Ovary (tissue), 7 donors: ENCODE measurements at regions not wholly inside any gene's neighbourhood (a gene's known extent, or its start where the extent isn't known, plus 50 kb on each side); places are given as distances from the start of the nearest gene placed in this dataset.

Source experiments
- DNase-seq, 5 donors: peaks; one replicate each; pipeline ENCODE4 v3.0.0-alpha.2; 2019 to 2020
- H3K27ac ChIP-seq, 2 donors: fragments of 200-600 bp; one replicate each; pipeline versions ENCODE4 v1.5.1 to v1.8.0; 2019 to 2022
- H3K27me3 ChIP-seq: fragments of 200-600 bp; one replicate; pipeline ENCODE4 v1.8.0; 2022
- H3K36me3 ChIP-seq: fragments of 200-600 bp; sonication (generic); one replicate; pipeline ENCODE4 v1.5.1; 2019
- H3K4me1 ChIP-seq: one replicate; pipeline ENCODE4 v1.8.1; 2013; ENCODE audit warnings: mild to moderate bottlenecking, moderate library complexity; ENCODE audit not compliant: insufficient read depth
- H3K4me3 ChIP-seq: fragments of 200-600 bp; sonication (generic); one replicate; pipeline ENCODE4 v1.5.1; 2017
- H3K9me3 ChIP-seq, 2 donors: fragments of 200-600 bp in 1 of 2; sonication (generic) in 1 of 2; one replicate each; pipeline versions ENCODE4 v1.5.1 to v1.8.1; 2013 to 2019; ENCODE audit warnings: mild to moderate bottlenecking in 1 of 2, moderate library complexity in 1 of 2
- EP300 ChIP-seq: sonication (generic); formaldehyde crosslinking; IDR thresholded peaks from one replicate; pipeline ENCODE4 v1.6.1; 2017; ENCODE audit warnings: antibody characterized with exemption
- POLR2A ChIP-seq: fragments of 450-650 bp; IDR thresholded peaks from one replicate; pipeline ENCODE4 v1.6.1; 2017; ENCODE audit warnings: antibody characterized with exemption, mild to moderate bottlenecking, moderate library complexity
- WGBS, 3 donors: extraction: QIAGEN DNeasy Blood & Tissue Kit in 1 of 3; methylation state at CpG; one replicate each; pipeline versions ENCODE4 v1.1.5 to v1.1.7; 2013 to 2017; 5-methylcytosine and 5-hydroxymethylcytosine counted together
- intact Hi-C, 4 donors: fragments of 100-400 bp; cut with DNase I; formaldehyde crosslinking; loops; one replicate each; pipeline versions ENCODE4 v1.11.0 to v1.15.1; 2022 to 2023
- TF ChIP-seq, protein P1 (sequence below), 3 donors: fragments of 450-650 bp in 2 of 3; fragments of 200-600 bp in 1 of 3; IDR thresholded peaks; one replicate each; pipeline versions ENCODE4 v1.5.1 to v1.8.0; 2016 to 2022; ENCODE audit warnings: antibody characterized with exemption in 3 of 3, mild to moderate bottlenecking in 1 of 3
- donor health status: DM: no; HTN: no; CAD: no; lungs with moderate emphysema.
- donor health status: DM: no; HTN: no; CAD: no.
- donor health status: Bipolar disorder and iron deficiency.
- donor health status: DM: no; HTN: no; CAD: no.
- donor health status: DM: yes; HTN: yes; CAD: no.

DNA sequence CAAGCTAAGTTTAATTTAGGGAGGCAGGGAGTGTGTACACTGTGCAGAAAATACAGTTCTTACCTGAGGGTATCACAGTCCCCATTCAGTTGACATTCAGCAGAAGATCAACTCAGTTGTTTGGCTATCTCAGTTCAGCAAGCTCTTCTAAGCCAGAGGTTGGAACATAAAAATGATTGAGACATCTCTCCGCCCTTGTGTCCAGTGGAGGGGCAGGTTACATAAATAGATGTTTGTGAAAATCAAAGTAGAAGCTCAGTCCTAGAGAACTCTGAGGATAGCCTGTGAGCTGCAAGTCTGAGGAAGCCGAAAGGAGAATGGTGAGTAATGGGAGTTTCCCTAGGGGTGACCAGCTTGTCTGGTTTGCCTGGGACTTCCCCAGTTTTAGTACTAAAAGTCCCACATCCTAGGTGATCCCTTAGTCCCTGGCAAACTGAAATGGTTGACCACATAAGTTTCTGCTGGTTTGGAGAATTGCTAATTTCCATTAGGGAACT lies 251.4 kb upstream of the ATP2B1 start:
- DNase-seq: no peak
- no peak overlapping the region for H3K4me3 ChIP-seq
- intact Hi-C loops: no loop called here
- no peaks in the 10 kb centered on the region for H3K9me3 ChIP-seq
- 74 to 89% (median 84%) methylated on average over 2 of the region's 2 CpGs for WGBS, 3 donors
- H3K4me1 ChIP-seq: no peaks in the 10 kb centered on the region
- H3K27me3 ChIP-seq: no peaks in the 10 kb centered on the region
- H3K27ac ChIP-seq: no peak overlapping the region
- TF ChIP-seq EP300 (no peak), POLR2A (no peak)
- TF ChIP-seq, protein P1, sequence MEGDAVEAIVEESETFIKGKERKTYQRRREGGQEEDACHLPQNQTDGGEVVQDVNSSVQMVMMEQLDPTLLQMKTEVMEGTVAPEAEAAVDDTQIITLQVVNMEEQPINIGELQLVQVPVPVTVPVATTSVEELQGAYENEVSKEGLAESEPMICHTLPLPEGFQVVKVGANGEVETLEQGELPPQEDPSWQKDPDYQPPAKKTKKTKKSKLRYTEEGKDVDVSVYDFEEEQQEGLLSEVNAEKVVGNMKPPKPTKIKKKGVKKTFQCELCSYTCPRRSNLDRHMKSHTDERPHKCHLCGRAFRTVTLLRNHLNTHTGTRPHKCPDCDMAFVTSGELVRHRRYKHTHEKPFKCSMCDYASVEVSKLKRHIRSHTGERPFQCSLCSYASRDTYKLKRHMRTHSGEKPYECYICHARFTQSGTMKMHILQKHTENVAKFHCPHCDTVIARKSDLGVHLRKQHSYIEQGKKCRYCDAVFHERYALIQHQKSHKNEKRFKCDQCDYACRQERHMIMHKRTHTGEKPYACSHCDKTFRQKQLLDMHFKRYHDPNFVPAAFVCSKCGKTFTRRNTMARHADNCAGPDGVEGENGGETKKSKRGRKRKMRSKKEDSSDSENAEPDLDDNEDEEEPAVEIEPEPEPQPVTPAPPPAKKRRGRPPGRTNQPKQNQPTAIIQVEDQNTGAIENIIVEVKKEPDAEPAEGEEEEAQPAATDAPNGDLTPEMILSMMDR (IDR thresholded peaks at IDR 0.05): no peak
- no peaks in the 10 kb centered on the region for H3K36me3 ChIP-seq

DNA sequence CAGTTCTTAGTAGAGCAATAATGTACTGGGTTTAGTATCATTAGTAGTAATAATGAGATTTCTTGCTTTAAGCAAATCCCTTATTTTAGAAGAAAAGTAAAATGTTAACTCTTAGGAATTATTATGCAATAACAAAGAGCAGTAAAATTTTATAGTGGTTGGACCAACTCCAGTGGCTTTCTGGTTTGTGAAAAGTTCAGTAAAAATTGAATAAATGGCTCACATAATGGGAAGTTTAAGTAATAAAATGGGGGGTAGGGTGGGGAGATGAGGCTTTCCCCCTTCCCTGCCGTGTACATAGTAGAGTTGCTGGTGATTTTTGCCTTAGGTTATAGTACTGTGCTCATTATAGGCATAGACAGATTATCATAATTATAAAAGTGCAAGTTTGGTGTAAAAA lies 250.5 kb upstream of the ATP2B1 start:
- Histone ChIP-seq H3K36me3 (no peaks in the 10 kb centered on the region), H3K4me3 (no peak overlapping the region), H3K27me3 (no peaks in the 10 kb centered on the region), H3K4me1 (peaks cover 2% of the 10 kb centered on the region), H3K27ac (no peak overlapping the region), H3K9me3 (no peaks in the 10 kb centered on the region)
- 74 to 88% (median 85%) methylated on average over 1 of the region's 1 CpG for WGBS, 3 donors
- DNase-seq: no peak
- TF ChIP-seq, protein P1 (IDR thresholded peaks at IDR 0.05): no peak
- TF ChIP-seq EP300 (no peak), POLR2A (no peak)
- intact Hi-C loops: loop anchor here in 1 of 4 donors (5.0 kb wide), 1 partner anchor 1868 kb away; no protein-coding TSS in a partner anchor

DNA sequence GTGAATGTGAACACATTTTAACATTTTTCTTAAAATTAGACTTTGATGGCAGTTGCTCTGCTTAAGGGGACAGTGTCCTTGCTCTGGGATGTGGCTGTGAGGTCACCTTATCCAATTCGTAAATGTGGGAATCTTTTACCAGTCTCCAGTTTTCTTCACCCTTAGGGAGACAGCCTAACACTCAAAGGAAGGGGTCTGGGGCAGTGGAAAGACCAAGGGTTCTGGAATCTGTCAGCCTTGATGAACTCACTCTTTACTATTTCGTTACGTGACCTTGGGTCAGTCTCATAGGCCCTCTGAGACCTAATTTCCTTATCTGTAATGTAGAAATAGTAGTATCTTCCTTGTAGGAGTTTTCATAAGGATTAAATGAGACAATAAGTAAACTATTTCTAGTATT lies 245.6 kb upstream of the ATP2B1 start:
- Histone ChIP-seq H3K9me3 (no peaks in the 10 kb centered on the region), H3K27ac (no peak overlapping the region), H3K27me3 (no peaks in the 10 kb centered on the region), H3K36me3 (no peaks in the 10 kb centered on the region), H3K4me1 (peaks cover 3% of the 10 kb centered on the region), H3K4me3 (no peak overlapping the region)
- DNase-seq: no peak
- no peak for TF ChIP-seq EP300
- TF ChIP-seq, protein P1 (IDR thresholded peaks at IDR 0.05): no peak
- TF ChIP-seq POLR2A: no peak
- 51 to 65% (median 60%) methylated on average over 3 of the region's 3 CpGs for WGBS, 3 donors
- intact Hi-C loops: no loop called here

DNA sequence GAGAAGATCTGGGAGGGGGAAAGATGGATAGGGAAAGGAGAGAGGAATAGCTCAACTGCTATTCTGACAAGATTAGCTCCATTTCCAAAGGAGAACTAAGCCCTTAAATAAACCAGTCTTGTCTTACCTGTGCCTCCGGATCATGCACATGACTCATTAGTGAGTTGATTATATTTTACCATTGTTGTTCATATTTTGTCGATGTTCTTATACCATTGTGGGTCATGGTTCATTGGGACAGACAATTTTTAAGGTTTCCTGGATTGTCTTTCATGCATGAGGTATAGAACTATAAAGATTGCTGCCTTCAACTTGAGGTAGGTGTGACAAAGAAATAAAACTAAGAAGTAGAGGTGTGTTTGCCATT lies 243.0 kb upstream of the ATP2B1 start:
- no peaks in the 10 kb centered on the region for H3K9me3 ChIP-seq
- 45 to 95% (median 95%) methylated on average over 2 of the region's 2 CpGs for WGBS, 3 donors
- peaks cover 3% of the 10 kb centered on the region for H3K4me1 ChIP-seq
- H3K27me3 ChIP-seq: no peaks in the 10 kb centered on the region
- DNase-seq: no peak
- H3K27ac ChIP-seq: no peak overlapping the region
- H3K4me3 ChIP-seq: no peak overlapping the region
- H3K36me3 ChIP-seq: no peaks in the 10 kb centered on the region
- intact Hi-C loops: no loop called here
- TF ChIP-seq, protein P1 (IDR thresholded peaks at IDR 0.05): no peak
- TF ChIP-seq EP300 (no peak), POLR2A (no peak)
